ENCODE measurements at regions not wholly inside any gene's neighbourhood (a gene's known extent, or its start where the extent isn't known, plus 50 kb on each side); places are given as distances from the start of the nearest gene placed in this dataset.

GRCh38 chr3:26369133-26369532, 253.4 kb upstream of the LRRC3B start:
- TF ChIP-seq EZH2 (IDR thresholded peaks at IDR 0.05; ENCODE audit: low read length) (no peak), CTCF (optimal IDR thresholded peaks at IDR 0.05 in 1 of 3, IDR thresholded peaks at IDR 0.05 in 1 of 3, conservative IDR thresholded peaks at IDR 0.05 in 1 of 3; ENCODE audit: extremely low read depth in 1 of 3, insufficient read depth in 2 of 3, low read length in 3 of 3) (no peak)
- H3K9ac ChIP-seq (ENCODE audit: control insufficient read depth, extremely low read depth, insufficient read depth, low read length), result no peak overlapping the region
- no peak for DNase-seq (ENCODE audit: low read depth, low spot score)
- no peak overlapping the region for H3K27ac ChIP-seq (ENCODE audit: control insufficient read depth, insufficient read depth, low read length)
- H2AFZ ChIP-seq (ENCODE audit: control insufficient read depth, low read length), result no peak overlapping the region
- H3K4me1 ChIP-seq (ENCODE audit: control insufficient read depth, extremely low read depth, insufficient read depth, low read length), result no peaks in the 10 kb centered on the region
- no peaks in the 10 kb centered on the region for H3K9me1 ChIP-seq (ENCODE audit: control insufficient read depth, extremely low read depth, insufficient read depth, low read length)
- FAIRE-seq, result no peak
- H3K4me2 ChIP-seq (ENCODE audit: control insufficient read depth, extremely low read depth, insufficient read depth, low read depth, low read length), result no peak overlapping the region
- dilution Hi-C loops (cut with MboI; ENCODE audit: extremely low pct_ligation_motif_present, low sequenced_read_pairs), result no loop called here
- no peaks in the 10 kb centered on the region for H3K36me3 ChIP-seq (ENCODE audit: control insufficient read depth in 2 of 2, extremely low read depth in 1 of 2, insufficient read depth in 2 of 2, low read length in 2 of 2)
- H3K27me3 ChIP-seq (ENCODE audit: control insufficient read depth, extremely low read depth, insufficient read depth, low read length), result no peaks in the 10 kb centered on the region
- H3K4me3 ChIP-seq (ENCODE audit: control insufficient read depth in 2 of 3, extremely low read depth in 1 of 3, insufficient read depth in 2 of 3, low read depth in 1 of 3, low read length in 3 of 3), result no peak overlapping the region
- peaks cover 1% of the 10 kb centered on the region for H3K9me3 ChIP-seq (ENCODE audit: control insufficient read depth, low read depth, low read length)
- H3K79me2 ChIP-seq (ENCODE audit: control insufficient read depth, insufficient read depth, low read length), result no peaks in the 10 kb centered on the region
- no peaks in the 10 kb centered on the region for H4K20me1 ChIP-seq (ENCODE audit: control insufficient read depth, extremely low read depth, insufficient read depth, low read length)

- FAIRE-seq, result no peak
- dilution Hi-C loops (cut with MboI; ENCODE audit: extremely low pct_ligation_motif_present, low sequenced_read_pairs), result no loop called here
- H3K9me3 ChIP-seq (ENCODE audit: control insufficient read depth, low read depth, low read length), result no peaks in the 10 kb centered on the region
Observed at GRCh38 chr3:26375843-26376530, 246.6 kb upstream of the LRRC3B start.

More at GRCh38 chr3:26375843-26376530, 246.6 kb upstream of the LRRC3B start:
- Histone ChIP-seq H3K27ac (ENCODE audit: control insufficient read depth, insufficient read depth, low read length) (no peak overlapping the region), H3K4me1 (ENCODE audit: control insufficient read depth, extremely low read depth, insufficient read depth, low read length) (no peaks in the 10 kb centered on the region), H3K4me2 (ENCODE audit: control insufficient read depth, extremely low read depth, insufficient read depth, low read depth, low read length) (no peak overlapping the region), H2AFZ (ENCODE audit: control insufficient read depth, low read length) (no peak overlapping the region), H3K36me3 (ENCODE audit: control insufficient read depth in 2 of 2, extremely low read depth in 1 of 2, insufficient read depth in 2 of 2, low read length in 2 of 2) (no peaks in the 10 kb centered on the region), H3K27me3 (ENCODE audit: control insufficient read depth, extremely low read depth, insufficient read depth, low read length) (no peaks in the 10 kb centered on the region), H3K79me2 (ENCODE audit: control insufficient read depth, insufficient read depth, low read length) (no peaks in the 10 kb centered on the region), H4K20me1 (ENCODE audit: control insufficient read depth, extremely low read depth, insufficient read depth, low read length) (no peaks in the 10 kb centered on the region), H3K9me1 (ENCODE audit: control insufficient read depth, extremely low read depth, insufficient read depth, low read length) (no peaks in the 10 kb centered on the region), H3K4me3 (ENCODE audit: control insufficient read depth in 2 of 3, extremely low read depth in 1 of 3, insufficient read depth in 2 of 3, low read depth in 1 of 3, low read length in 3 of 3) (no peak overlapping the region), H3K9ac (ENCODE audit: control insufficient read depth, extremely low read depth, insufficient read depth, low read length) (no peak overlapping the region)
- no peak for DNase-seq (ENCODE audit: low read depth, low spot score)
- no peak for TF ChIP-seq EZH2 (IDR thresholded peaks at IDR 0.05; ENCODE audit: low read length)
- no peak for TF ChIP-seq CTCF (optimal IDR thresholded peaks at IDR 0.05 in 1 of 3, IDR thresholded peaks at IDR 0.05 in 1 of 3, conservative IDR thresholded peaks at IDR 0.05 in 1 of 3; ENCODE audit: extremely low read depth in 1 of 3, insufficient read depth in 2 of 3, low read length in 3 of 3)

All from keratinocyte (primary cell).